Neutrophil (primary cell): ENCODE measurements at regions not wholly inside any gene's neighbourhood (a gene's known extent, or its start where the extent isn't known, plus 50 kb on each side); places are given as distances from the start of the nearest gene placed in this dataset.
"Not testable (repeated sequence)": the region's sequence is repeated elsewhere in the genome, so short reads cannot be mapped to it uniquely, and the experiment has no call there.

ENCODE experiments used
- H3K27ac ChIP-seq: fragments of 200-600 bp; sonication (generic); 2 replicates; pipeline ENCODE4 v1.5.1; 2016; ENCODE audit warnings: mild to moderate bottlenecking, moderate library complexity
- H3K27me3 ChIP-seq: fragments of 200-600 bp; sonication (generic); 2 replicates; pipeline ENCODE4 v1.6.0; 2016; ENCODE audit warnings: mild to moderate bottlenecking
- H3K36me3 ChIP-seq: fragments of 200-600 bp; sonication (generic); 2 replicates; pipeline ENCODE4 v1.5.1; 2017
- H3K4me1 ChIP-seq, 2 experiments: fragments of 200-600 bp in 1 of 2; sonication (generic) in 1 of 2; 1 replicate in 1 of 2; 2 replicates in 1 of 2; pipeline versions ENCODE4 v1.5.1 to v1.6.1; 2013 to 2016; ENCODE audit warnings: low read depth in 1 of 2, low read length in 1 of 2, mild to moderate bottlenecking in 1 of 2, moderate library complexity in 1 of 2; ENCODE audit not compliant: control insufficient read depth in 1 of 2, insufficient read depth in 1 of 2
- H3K4me3 ChIP-seq, 2 experiments: fragments of 200-600 bp in 1 of 2; sonication (generic) in 1 of 2; 1 replicate in 1 of 2; 2 replicates in 1 of 2; pipeline ENCODE4 v1.5.1; 2013 to 2016; ENCODE audit warnings: low read depth in 1 of 2, low read length in 1 of 2, mild to moderate bottlenecking in 1 of 2, moderate library complexity in 1 of 2
- H3K9me3 ChIP-seq: fragments of 200-600 bp; sonication (generic); 2 replicates; pipeline ENCODE4 v1.5.1; 2016
- TF ChIP-seq, protein P1 (sequence below): fragments of 200-600 bp; sonication (generic); IDR thresholded peaks from 2 replicates; pipeline ENCODE4 v1.5.1; 2016; ENCODE audit warnings: antibody characterized with exemption

- H3K36me3 ChIP-seq = no peaks in the 10 kb centered on the region
- no peak overlapping the region for H3K4me3 ChIP-seq
- no peak overlapping the region for H3K27ac ChIP-seq
- TF ChIP-seq, protein P1, sequence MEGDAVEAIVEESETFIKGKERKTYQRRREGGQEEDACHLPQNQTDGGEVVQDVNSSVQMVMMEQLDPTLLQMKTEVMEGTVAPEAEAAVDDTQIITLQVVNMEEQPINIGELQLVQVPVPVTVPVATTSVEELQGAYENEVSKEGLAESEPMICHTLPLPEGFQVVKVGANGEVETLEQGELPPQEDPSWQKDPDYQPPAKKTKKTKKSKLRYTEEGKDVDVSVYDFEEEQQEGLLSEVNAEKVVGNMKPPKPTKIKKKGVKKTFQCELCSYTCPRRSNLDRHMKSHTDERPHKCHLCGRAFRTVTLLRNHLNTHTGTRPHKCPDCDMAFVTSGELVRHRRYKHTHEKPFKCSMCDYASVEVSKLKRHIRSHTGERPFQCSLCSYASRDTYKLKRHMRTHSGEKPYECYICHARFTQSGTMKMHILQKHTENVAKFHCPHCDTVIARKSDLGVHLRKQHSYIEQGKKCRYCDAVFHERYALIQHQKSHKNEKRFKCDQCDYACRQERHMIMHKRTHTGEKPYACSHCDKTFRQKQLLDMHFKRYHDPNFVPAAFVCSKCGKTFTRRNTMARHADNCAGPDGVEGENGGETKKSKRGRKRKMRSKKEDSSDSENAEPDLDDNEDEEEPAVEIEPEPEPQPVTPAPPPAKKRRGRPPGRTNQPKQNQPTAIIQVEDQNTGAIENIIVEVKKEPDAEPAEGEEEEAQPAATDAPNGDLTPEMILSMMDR = no peak
- no peaks in the 10 kb centered on the region for H3K27me3 ChIP-seq
- H3K4me1 ChIP-seq = no peaks in the 10 kb centered on the region
- no peaks in the 10 kb centered on the region for H3K9me3 ChIP-seq
Observed at GRCh38 chr15:81924729-81925128, 121.1 kb downstream of the MEX3B start.

GRCh38 chr15:81923561-81924350 is 122.1 kb downstream of the MEX3B start:
- H3K36me3 ChIP-seq = no peaks in the 10 kb centered on the region
- H3K27ac ChIP-seq = no peak overlapping the region
- no peaks in the 10 kb centered on the region for H3K9me3 ChIP-seq
- no peaks in the 10 kb centered on the region for H3K27me3 ChIP-seq
- no peak overlapping the region for H3K4me3 ChIP-seq
- TF ChIP-seq, protein P1 = no peak
- H3K4me1 ChIP-seq = no peaks in the 10 kb centered on the region

GRCh38 chr15:81922143-81922542 is 123.7 kb downstream of the MEX3B start:
- H3K9me3 ChIP-seq = no peaks in the 10 kb centered on the region
- no peak overlapping the region for H3K27ac ChIP-seq
- TF ChIP-seq, protein P1 = no peak
- no peaks in the 10 kb centered on the region for H3K4me1 ChIP-seq
- no peaks in the 10 kb centered on the region for H3K36me3 ChIP-seq
- H3K4me3 ChIP-seq = no peak overlapping the region
- no peaks in the 10 kb centered on the region for H3K27me3 ChIP-seq

DNA sequence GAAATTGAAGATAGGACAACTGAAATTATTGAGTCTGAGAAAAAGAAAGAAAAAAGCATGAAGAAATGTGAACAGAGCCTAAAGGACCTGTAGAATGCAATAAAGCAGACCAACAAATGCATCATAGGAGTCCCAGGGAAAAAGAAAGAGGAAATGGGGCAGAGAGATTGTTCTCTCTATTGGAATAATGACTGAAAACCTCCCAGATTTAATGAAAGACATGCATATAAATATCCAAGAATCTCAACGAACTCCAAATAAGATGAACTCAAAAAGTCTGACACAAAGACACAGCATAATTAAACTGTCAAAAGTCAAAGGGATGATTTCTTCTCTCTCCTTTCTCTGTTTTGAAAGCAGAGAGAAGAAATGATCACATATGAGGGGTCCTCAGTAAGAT is 124.7 kb downstream of the MEX3B start:
- Histone ChIP-seq H3K9me3 (no peaks in the 10 kb centered on the region), H3K36me3 (no peaks in the 10 kb centered on the region), H3K27ac (no peak overlapping the region), H3K4me1 (no peaks in the 10 kb centered on the region), H3K27me3 (no peaks in the 10 kb centered on the region), H3K4me3 (no peak overlapping the region)
- TF ChIP-seq, protein P1 = no peak

DNA sequence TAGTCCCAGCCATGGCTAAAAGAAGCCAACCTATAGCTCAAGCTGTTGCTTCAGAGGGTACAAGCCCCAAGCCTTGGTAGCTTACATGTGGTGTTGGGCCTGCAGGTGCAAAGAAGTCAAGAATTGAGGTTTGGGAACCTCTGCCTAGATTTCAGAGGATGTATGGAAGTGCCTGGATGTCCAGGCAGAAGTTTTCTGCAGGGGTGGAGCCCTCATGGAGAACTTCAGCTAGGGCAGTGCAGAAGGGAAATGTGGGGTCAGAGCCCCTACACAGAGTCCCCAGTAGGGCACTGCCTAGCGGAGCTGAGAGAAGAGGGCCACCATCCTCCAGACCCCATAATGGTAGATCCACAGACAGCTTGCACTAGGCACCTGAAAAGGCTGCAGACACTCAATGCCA is 127.1 kb downstream of the MEX3B start:
- not testable (repeated sequence) for H3K27ac ChIP-seq, H3K4me1 ChIP-seq, H3K4me3 ChIP-seq, H3K9me3 ChIP-seq, H3K27me3 ChIP-seq, H3K36me3 ChIP-seq

DNA sequence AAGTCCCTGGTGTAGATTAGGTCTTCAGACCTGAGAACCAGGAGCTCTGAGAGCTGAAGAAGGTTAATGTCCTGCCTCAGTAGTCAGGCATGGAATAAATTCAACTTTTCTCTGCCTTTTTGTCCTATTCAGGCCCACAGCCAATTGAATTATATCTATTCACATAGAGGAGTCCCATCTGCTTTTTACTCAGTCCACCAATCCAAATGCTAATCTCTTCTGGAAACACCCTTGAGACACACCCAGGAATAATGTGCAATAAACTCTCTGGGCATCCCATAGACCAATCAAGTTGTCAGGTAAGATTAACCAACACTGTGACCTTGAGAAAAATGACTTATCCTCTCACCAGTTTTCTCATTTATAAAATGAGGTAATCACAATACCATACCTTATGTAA is 129.4 kb downstream of the MEX3B start:
- Histone ChIP-seq H3K27me3 (no peaks in the 10 kb centered on the region), H3K9me3 (no peaks in the 10 kb centered on the region), H3K4me3 (no peak overlapping the region), H3K27ac (no peak overlapping the region), H3K36me3 (no peaks in the 10 kb centered on the region), H3K4me1 (no peaks in the 10 kb centered on the region)
- TF ChIP-seq, protein P1 = no peak
